ENCODE measurements at regions not wholly inside any gene's neighbourhood (a gene's known extent, or its start where the extent isn't known, plus 50 kb on each side); places are given as distances from the start of the nearest gene placed in this dataset.

DNA sequence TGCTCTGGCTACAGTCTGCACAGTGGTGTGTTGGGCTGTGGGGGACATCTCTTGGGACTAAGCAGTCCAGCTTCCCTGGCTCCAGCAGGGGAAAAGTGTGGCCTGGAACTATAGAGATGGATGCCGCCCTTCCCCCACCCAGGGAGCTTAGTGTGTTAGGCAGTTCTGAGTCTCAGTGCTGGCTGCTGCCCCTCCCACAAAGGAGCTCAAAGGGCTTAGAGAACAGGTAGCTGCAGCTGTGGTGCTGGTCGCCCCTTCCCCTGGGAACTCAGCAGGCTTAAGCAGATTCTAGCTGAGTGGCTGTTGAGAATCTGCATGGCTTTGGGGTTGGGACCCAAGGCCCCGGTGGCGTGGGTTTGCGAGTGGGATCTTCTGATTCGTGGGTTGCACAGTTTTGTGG lies 190.8 kb downstream of the PDCD6IP start:
- ChIA-PET POLR2A (no interaction called here), CTCF (no interaction called here)
- DNase-seq (ENCODE audit: low read depth, low spot score) (no peak), FAIRE-seq (no peak)
- Histone ChIP-seq H3K9me3 (replicated peaks; ENCODE audit: control insufficient read depth, insufficient read depth, low read length) (no peaks in the 10 kb centered on the region), H2AFZ (ENCODE audit: low read depth, low read length) (no peak overlapping the region), H3K9ac (replicated peaks; ENCODE audit: extremely low read depth, insufficient read depth, low read length) (no peak overlapping the region), H3K27ac (ENCODE audit: insufficient read depth, low read depth, low read length) (no peak overlapping the region), H3K36me3 (ENCODE audit: control insufficient read depth in 2 of 2, extremely low read depth in 1 of 2, insufficient read depth in 2 of 2, low read length in 2 of 2) (no peaks in the 10 kb centered on the region), H3K27me3 (ENCODE audit: control insufficient read depth in 2 of 2, insufficient read depth in 2 of 2, low read length in 2 of 2) (peaks cover 0 to 2% of the 10 kb centered on the region in 2 experiments), H3K4me3 (replicated peaks in 1 of 3; ENCODE audit: insufficient read depth in 1 of 3, low read depth in 1 of 3, low read length in 3 of 3) (no peak overlapping the region), H3K79me2 (ENCODE audit: control insufficient read depth, insufficient read depth, low read length) (no peaks in the 10 kb centered on the region), H3K4me2 (ENCODE audit: insufficient read depth, low read length) (no peak overlapping the region), H3K4me1 (ENCODE audit: control insufficient read depth, extremely low read depth, insufficient read depth, low read length) (no peaks in the 10 kb centered on the region), H4K20me1 (replicated peaks; ENCODE audit: control insufficient read depth, extremely low read depth, insufficient read depth, low read length) (no peaks in the 10 kb centered on the region), H3K9me1 (replicated peaks; ENCODE audit: control insufficient read depth, extremely low read depth, insufficient read depth, low read length) (no peaks in the 10 kb centered on the region)
- no TSS peak for BruUV-seq (replicated peaks)
- intact Hi-C loops (cut with micrococcal nuclease): no loop called here
- TF ChIP-seq, protein P1, sequence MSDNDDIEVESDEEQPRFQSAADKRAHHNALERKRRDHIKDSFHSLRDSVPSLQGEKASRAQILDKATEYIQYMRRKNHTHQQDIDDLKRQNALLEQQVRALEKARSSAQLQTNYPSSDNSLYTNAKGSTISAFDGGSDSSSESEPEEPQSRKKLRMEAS (IDR thresholded peaks at IDR 0.05; ENCODE audit: insufficient read depth, insufficient read length): no peak
- TF ChIP-seq GATA2 (IDR thresholded peaks at IDR 0.05; ENCODE audit: insufficient read depth, insufficient read length, low read depth, low read length) (no peak), JUN (IDR thresholded peaks at IDR 0.05; ENCODE audit: borderline replicate concordance, insufficient read depth, insufficient read length, low read depth) (no peak), POLR2A (IDR thresholded peaks at IDR 0.05; ENCODE audit: low read depth, low read length) (no peak), POLR2AphosphoS5 (IDR thresholded peaks at IDR 0.05; ENCODE audit: insufficient read depth, low read depth, low read length) (no peak), EZH2 (IDR thresholded peaks at IDR 0.05; ENCODE audit: borderline replicate concordance, low read depth, low read length, severe bottlenecking) (no peak), CTCF (IDR thresholded peaks at IDR 0.05; ENCODE audit: extremely low read depth in 1 of 2, insufficient read depth in 1 of 2, low read depth in 1 of 2, low read length in 2 of 2) (no peak), FOS (IDR thresholded peaks at IDR 0.05; ENCODE audit: borderline replicate concordance, insufficient read depth, low read length) (no peak), MYC (IDR thresholded peaks at IDR 0.05; ENCODE audit: low read depth, low read length) (no peak)
- dilution Hi-C loops (cut with MboI; ENCODE audit: extremely low pct_ligation_motif_present, low sequenced_read_pairs): no loop called here

Measured in endothelial cell of umbilical vein (primary cell).